ENCODE measurements at regions not wholly inside any gene's neighbourhood (a gene's known extent, or its start where the extent isn't known, plus 50 kb on each side); places are given as distances from the start of the nearest gene placed in this dataset. TPM values are rescaled to one million over a fixed set of nuclear protein-coding genes. Genes with fewer than 3 reads are reported as not detected.

Small RNA genes in the stretch of these regions (small RNA-seq; reads per million reads assigned to genes)
- not detected for gene MIR1972-2
